ENCODE measurements at regions not wholly inside any gene's neighbourhood (a gene's known extent, or its start where the extent isn't known, plus 50 kb on each side); places are given as distances from the start of the nearest gene placed in this dataset.

DNA sequence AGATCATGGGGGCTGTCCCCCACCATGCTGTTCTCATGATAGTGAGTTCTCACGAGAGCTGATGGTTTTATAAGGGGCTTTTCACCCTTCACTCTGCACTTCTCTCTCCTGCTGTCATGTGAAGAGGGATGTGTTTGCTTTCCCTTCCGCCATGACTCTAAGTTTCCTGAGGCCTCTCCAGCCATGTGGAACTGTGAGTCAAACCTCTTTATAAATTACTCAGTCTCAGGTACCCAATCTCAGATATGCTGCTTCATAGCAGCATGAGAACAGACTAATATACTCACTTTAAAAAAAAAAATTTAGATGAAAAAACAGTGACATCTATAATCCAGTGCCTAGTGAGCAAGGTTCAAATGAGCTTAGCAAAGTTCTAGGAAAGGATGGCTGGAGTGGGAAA is 135.1 kb upstream of the RAB4A start:
- Histone ChIP-seq H3K27ac (ENCODE audit: low read length) (no peak overlapping the region), H3K9ac (ENCODE audit: low read depth, low read length) (no peak overlapping the region), H3K4me1 (ENCODE audit: insufficient read depth, low read length) (no peaks in the 10 kb centered on the region), H3K4me3 (ENCODE audit: low read length) (no peak overlapping the region), H3K27me3 (ENCODE audit: insufficient read depth, low read length) (no peaks in the 10 kb centered on the region), H3K9me3 (ENCODE audit: insufficient read depth, low read depth, low read length) (peaks cover 24% of the 10 kb centered on the region), H3K36me3 (ENCODE audit: insufficient read depth, low read depth, low read length) (no peaks in the 10 kb centered on the region)

- no peak overlapping the region for H3K4me3 ChIP-seq (ENCODE audit: low read length)
- H3K27ac ChIP-seq (ENCODE audit: low read length) = no peak overlapping the region
- H3K9me3 ChIP-seq (ENCODE audit: insufficient read depth, low read depth, low read length) = peaks cover 24% of the 10 kb centered on the region
- no peaks in the 10 kb centered on the region for H3K36me3 ChIP-seq (ENCODE audit: insufficient read depth, low read depth, low read length)
- H3K27me3 ChIP-seq (ENCODE audit: insufficient read depth, low read length) = no peaks in the 10 kb centered on the region
- no peak overlapping the region for H3K9ac ChIP-seq (ENCODE audit: low read depth, low read length)
- no peaks in the 10 kb centered on the region for H3K4me1 ChIP-seq (ENCODE audit: insufficient read depth, low read length)
Measured at GRCh38 chr1:229136822-229137221, 134.1 kb upstream of the RAB4A start.

DNA sequence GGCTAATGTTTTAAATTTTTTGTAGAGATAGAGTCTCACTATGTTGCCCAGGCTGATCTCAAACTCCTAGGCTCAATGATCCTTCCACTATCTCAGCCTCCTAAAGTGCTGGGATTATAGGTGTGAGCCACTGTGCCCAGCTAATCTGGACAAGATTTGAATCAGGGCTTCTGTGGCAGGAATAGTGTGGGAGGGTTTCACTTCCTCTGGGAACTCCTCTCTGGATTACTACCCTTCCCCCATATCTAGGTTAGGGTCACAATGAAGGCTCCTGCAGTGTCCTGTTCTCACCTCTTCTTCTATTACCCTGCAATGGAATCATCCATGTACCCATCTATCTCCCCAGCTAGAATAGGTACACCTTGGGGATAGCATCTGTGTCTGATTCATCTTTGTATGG is 133.6 kb upstream of the RAB4A start:
- peaks cover 24% of the 10 kb centered on the region for H3K9me3 ChIP-seq (ENCODE audit: insufficient read depth, low read depth, low read length)
- H3K27me3 ChIP-seq (ENCODE audit: insufficient read depth, low read length) = no peaks in the 10 kb centered on the region
- no peak overlapping the region for H3K27ac ChIP-seq (ENCODE audit: low read length)
- H3K9ac ChIP-seq (ENCODE audit: low read depth, low read length) = no peak overlapping the region
- no peak overlapping the region for H3K4me3 ChIP-seq (ENCODE audit: low read length)
- no peaks in the 10 kb centered on the region for H3K4me1 ChIP-seq (ENCODE audit: insufficient read depth, low read length)
- no peaks in the 10 kb centered on the region for H3K36me3 ChIP-seq (ENCODE audit: insufficient read depth, low read depth, low read length)

GRCh38 chr1:229138058-229138457 is 132.9 kb upstream of the RAB4A start:
- Histone ChIP-seq H3K4me3 (ENCODE audit: low read length) (no peak overlapping the region), H3K4me1 (ENCODE audit: insufficient read depth, low read length) (no peaks in the 10 kb centered on the region), H3K27ac (ENCODE audit: low read length) (no peak overlapping the region), H3K9me3 (ENCODE audit: insufficient read depth, low read depth, low read length) (peaks cover 24% of the 10 kb centered on the region), H3K27me3 (ENCODE audit: insufficient read depth, low read length) (no peaks in the 10 kb centered on the region), H3K9ac (ENCODE audit: low read depth, low read length) (no peak overlapping the region), H3K36me3 (ENCODE audit: insufficient read depth, low read depth, low read length) (no peaks in the 10 kb centered on the region)

GRCh38 chr1:229139331-229140118 is 131.4 kb upstream of the RAB4A start:
- Histone ChIP-seq H3K4me3 (ENCODE audit: low read length) (no peak overlapping the region), H3K9me3 (ENCODE audit: insufficient read depth, low read depth, low read length) (peaks cover 13% of the 10 kb centered on the region; the same call in 1 of the 2 replicates), H3K4me1 (ENCODE audit: insufficient read depth, low read length) (no peaks in the 10 kb centered on the region), H3K27me3 (ENCODE audit: insufficient read depth, low read length) (no peaks in the 10 kb centered on the region), H3K36me3 (ENCODE audit: insufficient read depth, low read depth, low read length) (no peaks in the 10 kb centered on the region), H3K27ac (ENCODE audit: low read length) (no peak overlapping the region), H3K9ac (ENCODE audit: low read depth, low read length) (no peak overlapping the region)

- Histone ChIP-seq H3K4me3 (ENCODE audit: low read length) (no peak overlapping the region), H3K27me3 (ENCODE audit: insufficient read depth, low read length) (no peaks in the 10 kb centered on the region), H3K4me1 (ENCODE audit: insufficient read depth, low read length) (no peaks in the 10 kb centered on the region), H3K9ac (ENCODE audit: low read depth, low read length) (no peak overlapping the region), H3K27ac (ENCODE audit: low read length) (no peak overlapping the region), H3K36me3 (ENCODE audit: insufficient read depth, low read depth, low read length) (no peaks in the 10 kb centered on the region), H3K9me3 (ENCODE audit: insufficient read depth, low read depth, low read length) (peaks cover 8% of the 10 kb centered on the region; the same call in 1 of the 2 replicates)
Measured at GRCh38 chr1:229140119-229140396, 130.9 kb upstream of the RAB4A start.

GRCh38 chr1:229141271-229141670 is 129.6 kb upstream of the RAB4A start:
- Histone ChIP-seq H3K9ac (ENCODE audit: low read depth, low read length) (no peak overlapping the region), H3K27me3 (ENCODE audit: insufficient read depth, low read length) (no peaks in the 10 kb centered on the region), H3K27ac (ENCODE audit: low read length) (no peak overlapping the region), H3K9me3 (ENCODE audit: insufficient read depth, low read depth, low read length) (no peaks in the 10 kb centered on the region), H3K4me1 (ENCODE audit: insufficient read depth, low read length) (no peaks in the 10 kb centered on the region), H3K4me3 (ENCODE audit: low read length) (no peak overlapping the region), H3K36me3 (ENCODE audit: insufficient read depth, low read depth, low read length) (no peaks in the 10 kb centered on the region)

DNA sequence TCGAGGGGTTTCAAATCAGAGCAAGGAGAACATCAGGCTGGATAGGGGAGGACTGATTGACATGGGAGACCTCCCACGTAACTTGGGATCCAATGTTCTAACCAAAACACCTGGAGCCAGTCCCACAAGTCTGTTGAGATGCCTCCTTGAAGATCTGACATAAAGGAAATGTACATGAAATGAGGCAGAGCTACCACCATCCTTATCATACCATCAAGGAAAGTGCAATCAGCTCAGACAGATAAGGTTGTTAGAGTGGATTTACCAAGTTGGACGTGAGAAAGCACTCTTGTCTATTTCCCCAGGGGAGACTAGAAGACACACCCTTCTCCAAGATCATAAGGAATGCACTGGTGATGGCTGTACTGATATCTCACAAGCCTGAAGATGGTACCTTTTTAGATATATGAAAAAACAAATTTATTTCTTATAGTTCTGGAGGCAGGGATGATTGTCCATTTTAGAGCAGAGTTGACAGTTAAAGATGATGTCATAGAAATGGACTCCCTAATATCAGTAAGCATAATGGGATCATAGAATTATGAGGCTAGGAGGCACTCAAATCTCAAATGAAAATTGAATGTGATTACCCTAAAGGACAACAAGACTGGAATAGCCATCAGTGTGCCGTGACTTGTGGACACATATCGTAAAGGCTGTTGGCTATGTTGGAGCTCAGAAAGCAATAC is 129.1 kb upstream of the RAB4A start:
- no peak overlapping the region for H3K9ac ChIP-seq (ENCODE audit: low read depth, low read length)
- no peaks in the 10 kb centered on the region for H3K4me1 ChIP-seq (ENCODE audit: insufficient read depth, low read length)
- no peaks in the 10 kb centered on the region for H3K36me3 ChIP-seq (ENCODE audit: insufficient read depth, low read depth, low read length)
- peaks cover 2% of the 10 kb centered on the region; the same call in 1 of the 2 replicates for H3K27me3 ChIP-seq (ENCODE audit: insufficient read depth, low read length)
- H3K27ac ChIP-seq (ENCODE audit: low read length) = no peak overlapping the region
- H3K4me3 ChIP-seq (ENCODE audit: low read length) = no peak overlapping the region
- H3K9me3 ChIP-seq (ENCODE audit: insufficient read depth, low read depth, low read length) = no peaks in the 10 kb centered on the region

GRCh38 chr1:229142471-229142870 is 128.4 kb upstream of the RAB4A start:
- Histone ChIP-seq H3K27me3 (ENCODE audit: insufficient read depth, low read length) (peaks cover 4% of the 10 kb centered on the region; the same call in 1 of the 2 replicates), H3K27ac (ENCODE audit: low read length) (no peak overlapping the region), H3K4me1 (ENCODE audit: insufficient read depth, low read length) (no peaks in the 10 kb centered on the region; the same call in 1 of the 2 replicates), H3K9me3 (ENCODE audit: insufficient read depth, low read depth, low read length) (no peaks in the 10 kb centered on the region), H3K36me3 (ENCODE audit: insufficient read depth, low read depth, low read length) (no peaks in the 10 kb centered on the region), H3K4me3 (ENCODE audit: low read length) (no peak overlapping the region), H3K9ac (ENCODE audit: low read depth, low read length) (no peak overlapping the region)

- Histone ChIP-seq H3K4me3 (ENCODE audit: low read length) (no peak overlapping the region), H3K27ac (ENCODE audit: low read length) (no peak overlapping the region), H3K27me3 (ENCODE audit: insufficient read depth, low read length) (peaks cover 4% of the 10 kb centered on the region; the same call in 1 of the 2 replicates), H3K4me1 (ENCODE audit: insufficient read depth, low read length) (peaks cover 10% of the 10 kb centered on the region), H3K36me3 (ENCODE audit: insufficient read depth, low read depth, low read length) (no peaks in the 10 kb centered on the region), H3K9ac (ENCODE audit: low read depth, low read length) (no peak overlapping the region), H3K9me3 (ENCODE audit: insufficient read depth, low read depth, low read length) (no peaks in the 10 kb centered on the region)
Measured at GRCh38 chr1:229146647-229147046, 124.3 kb upstream of the RAB4A start.

DNA sequence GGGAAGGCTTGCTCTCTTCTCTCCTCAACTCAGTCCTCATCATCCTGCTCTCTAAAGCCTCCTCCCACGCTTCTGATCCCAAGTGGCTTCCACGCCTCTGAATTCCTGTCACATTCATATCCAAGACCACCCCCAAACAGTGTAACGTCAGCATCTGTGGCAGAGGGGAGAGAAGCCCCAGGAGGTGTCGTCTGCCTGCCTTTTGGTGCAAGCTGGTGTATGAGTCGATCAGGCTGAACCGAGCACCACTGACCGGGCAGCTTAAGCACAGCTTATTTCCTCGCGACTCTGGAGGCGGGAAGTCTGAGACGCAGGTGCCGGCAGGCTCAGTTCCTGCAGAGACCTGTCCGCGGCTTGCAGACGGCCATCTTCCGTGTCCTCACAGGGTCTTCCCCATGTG is 123.8 kb upstream of the RAB4A start:
- Histone ChIP-seq H3K9ac (ENCODE audit: low read depth, low read length) (no peak overlapping the region), H3K4me1 (ENCODE audit: insufficient read depth, low read length) (peaks cover 10% of the 10 kb centered on the region), H3K9me3 (ENCODE audit: insufficient read depth, low read depth, low read length) (no peaks in the 10 kb centered on the region), H3K36me3 (ENCODE audit: insufficient read depth, low read depth, low read length) (no peaks in the 10 kb centered on the region), H3K27me3 (ENCODE audit: insufficient read depth, low read length) (peaks cover 4% of the 10 kb centered on the region; the same call in 1 of the 2 replicates), H3K27ac (ENCODE audit: low read length) (no peak overlapping the region), H3K4me3 (ENCODE audit: low read length) (no peak overlapping the region)

DNA sequence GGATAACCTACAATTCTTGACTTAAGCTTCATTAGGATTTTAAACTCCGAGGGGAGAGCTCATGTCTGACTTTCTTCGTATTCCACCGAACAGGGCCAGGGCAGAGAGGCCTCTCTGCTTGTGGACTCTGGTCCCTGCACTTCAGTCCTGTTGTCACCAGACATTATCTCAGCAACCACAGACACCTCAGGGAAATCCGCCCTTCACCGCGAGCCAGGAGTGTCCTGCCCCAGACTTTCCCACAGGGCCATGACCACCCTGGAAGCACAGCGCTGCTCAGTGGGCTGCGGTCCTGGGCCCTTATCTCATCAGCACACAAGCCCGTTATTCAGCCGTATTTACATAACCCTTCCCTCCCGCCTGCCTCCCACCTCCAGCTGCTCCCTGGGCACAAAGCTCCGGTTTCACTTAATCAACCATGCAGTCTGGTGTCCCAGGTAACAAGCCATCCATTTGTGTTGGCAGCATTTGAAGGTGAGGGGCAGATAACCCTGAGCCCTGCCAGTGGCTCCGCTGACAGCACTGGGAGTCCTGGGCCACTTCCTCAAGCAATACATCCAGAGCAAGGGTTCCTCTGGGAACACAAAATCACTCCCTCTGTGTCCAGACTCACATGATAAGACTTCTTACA is 122.8 kb upstream of the RAB4A start:
- Histone ChIP-seq H3K4me1 (ENCODE audit: insufficient read depth, low read length) (peaks cover 10% of the 10 kb centered on the region), H3K9ac (ENCODE audit: low read depth, low read length) (no peak overlapping the region), H3K27ac (ENCODE audit: low read length) (no peak overlapping the region), H3K4me3 (ENCODE audit: low read length) (no peak overlapping the region), H3K9me3 (ENCODE audit: insufficient read depth, low read depth, low read length) (no peaks in the 10 kb centered on the region), H3K27me3 (ENCODE audit: insufficient read depth, low read length) (peaks cover 4% of the 10 kb centered on the region; the same call in 1 of the 2 replicates), H3K36me3 (ENCODE audit: insufficient read depth, low read depth, low read length) (no peaks in the 10 kb centered on the region)
